Head of caudate nucleus (tissue), 42 donors: ENCODE measurements at regions not wholly inside any gene's neighbourhood (a gene's known extent, or its start where the extent isn't known, plus 50 kb on each side); places are given as distances from the start of the nearest gene placed in this dataset.

ENCODE experiments used
- DNase-seq, 42 donors: peaks; one replicate each; pipeline versions ENCODE4 v3.0.0 to v3.0.0-alpha.2; 2020 to 2021; ENCODE audit warnings: mixed read lengths in 7 of 42
- intact Hi-C: fragments of 100-400 bp; cut with DNase I; formaldehyde crosslinking; loops from one replicate; pipeline ENCODE4 v1.15.0; 2022

DNA sequence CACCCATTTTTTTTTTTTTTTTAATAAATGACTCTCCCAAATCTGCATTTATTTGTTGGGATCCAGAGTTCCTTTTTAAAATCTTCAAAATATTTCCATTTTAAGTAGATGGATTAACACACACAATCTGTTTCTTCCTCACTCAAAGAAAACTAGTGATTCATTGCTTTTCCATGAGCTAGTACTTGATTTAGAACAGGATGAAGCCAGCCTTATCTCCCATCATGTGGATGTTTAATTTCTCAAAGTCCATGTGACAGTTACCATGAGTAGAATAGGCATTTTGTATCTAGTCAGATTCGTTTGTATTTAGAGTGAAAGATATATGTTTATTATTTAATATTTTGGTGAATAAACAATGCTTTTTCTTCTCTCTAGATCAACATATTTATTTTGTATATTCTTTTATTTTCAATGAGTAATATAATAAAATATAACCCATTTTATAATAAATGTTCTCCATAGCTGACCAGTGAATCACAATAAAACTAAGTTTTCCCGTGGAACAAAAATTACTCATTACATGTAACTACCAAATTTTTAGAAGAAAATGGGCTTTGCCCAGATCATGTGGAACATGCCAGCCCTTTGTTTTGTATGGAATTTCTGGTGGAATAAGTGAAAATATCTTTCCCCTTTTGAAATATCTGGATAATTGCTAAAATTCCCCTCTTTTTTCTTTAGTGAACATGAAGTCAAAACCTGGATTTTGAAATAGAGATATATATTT is 54.9 kb upstream of the RPS23 start:
- intact Hi-C loops = no loop called here
- DNase-seq = no peak

DNA sequence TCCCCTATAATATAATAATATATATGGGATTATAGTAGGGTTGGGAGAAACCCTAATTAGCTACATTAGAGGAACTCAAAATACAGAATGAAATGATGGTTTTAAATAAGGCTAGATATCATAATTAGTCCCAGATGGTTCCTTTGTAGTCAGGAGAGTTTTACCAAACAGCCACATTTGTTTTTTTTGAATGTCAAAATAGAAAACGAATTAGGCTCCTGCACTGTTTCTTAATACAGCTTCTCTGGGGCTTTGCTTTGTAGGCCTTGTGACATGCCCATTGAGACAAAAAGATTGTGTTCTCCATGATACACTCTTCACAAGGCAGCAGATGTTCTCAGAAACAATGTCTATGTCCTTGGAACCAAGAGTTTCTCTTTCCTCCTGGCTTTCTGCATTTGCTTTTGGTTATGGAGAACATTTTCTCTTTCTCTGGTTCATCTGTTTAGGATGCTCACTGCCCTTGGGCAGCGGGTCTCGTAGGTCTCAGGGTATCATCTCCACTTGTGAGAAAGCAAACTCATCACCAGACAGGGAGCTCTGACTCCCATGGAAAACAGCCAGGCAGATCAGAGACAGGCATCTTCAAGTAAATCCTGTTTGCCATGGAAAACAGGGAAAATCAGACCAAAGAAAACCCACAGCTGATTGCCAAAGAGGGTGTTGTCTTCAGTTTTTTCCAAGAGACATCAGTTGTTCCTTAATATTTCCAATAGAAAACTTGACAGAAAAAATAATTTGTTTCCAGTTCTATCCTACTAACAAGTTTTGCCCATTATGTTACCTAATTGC is 54.1 kb upstream of the RPS23 start:
- intact Hi-C loops = no loop called here
- DNase-seq = no peak

- DNase-seq = no peak
- intact Hi-C loops = no loop called here
These were observed 53.4 kb upstream of the RPS23 start for GRCh38 chr5:82331557-82331956.

DNA sequence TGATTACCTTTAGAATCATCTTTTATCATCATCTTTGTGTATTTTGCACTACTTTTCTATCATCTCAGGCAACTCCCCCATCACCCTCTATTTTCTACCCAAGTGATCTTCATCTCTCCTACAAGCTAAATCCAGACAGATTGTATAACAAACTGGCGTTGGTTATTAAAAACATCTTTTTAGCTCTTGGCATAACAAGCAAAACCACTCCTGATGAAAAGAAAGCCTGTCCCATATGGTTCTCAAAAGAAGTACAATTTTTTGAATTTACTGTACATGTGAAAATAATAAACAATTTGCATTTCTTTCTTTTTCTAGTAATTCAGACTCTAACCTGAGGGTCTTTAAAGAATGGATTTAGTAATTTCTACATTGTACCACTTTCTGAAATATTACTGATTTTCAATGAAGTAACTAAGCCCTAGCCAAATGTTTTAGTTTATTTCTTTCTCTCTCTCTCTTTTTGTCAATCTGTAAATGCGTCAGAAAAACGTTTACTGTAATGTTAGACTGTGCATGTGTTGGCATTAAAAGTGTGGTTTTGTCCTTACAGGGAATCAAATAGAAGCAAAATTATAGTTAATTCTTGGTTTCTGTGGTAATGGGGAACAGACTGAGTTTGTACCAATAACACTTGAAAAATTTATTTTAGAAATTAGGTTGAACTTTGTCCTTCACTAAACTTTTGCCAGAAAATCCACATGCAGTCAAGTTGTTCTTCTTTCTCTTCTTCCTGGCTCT is 52.5 kb upstream of the RPS23 start:
- DNase-seq = no peak
- intact Hi-C loops = no loop called here

DNA sequence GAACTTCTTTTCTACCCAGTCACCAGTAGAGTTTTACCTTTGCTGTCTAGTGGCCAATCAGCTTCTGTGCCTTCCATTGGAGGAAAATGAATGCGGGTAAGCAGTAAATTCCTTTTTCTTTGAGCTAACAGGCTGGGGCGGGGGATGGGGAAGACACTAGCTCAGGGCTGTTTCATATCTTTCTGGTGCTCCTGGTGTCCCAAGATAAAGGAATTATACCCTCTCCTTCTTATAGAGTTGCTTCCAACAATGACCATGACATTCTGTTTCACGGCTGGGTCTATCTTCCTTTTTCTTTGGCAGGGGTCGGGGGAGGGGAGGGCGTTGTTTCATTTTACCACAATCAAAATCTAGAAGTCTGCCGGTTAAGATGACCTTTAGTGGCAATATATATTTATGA is 51.2 kb upstream of the RPS23 start:
- intact Hi-C loops = no loop called here
- no peak for DNase-seq
